Thoracic aorta (tissue), 2 donors: ENCODE measurements at regions not wholly inside any gene's neighbourhood (a gene's known extent, or its start where the extent isn't known, plus 50 kb on each side); places are given as distances from the start of the nearest gene placed in this dataset.

Source experiments
- ATAC-seq: fragments of 150-250 bp; one replicate; pipeline ENCODE4 v1.8.0; 2017; ENCODE audit warnings: low read depth; ENCODE audit not compliant: insufficient number of reproducible peaks, low FRiP score
- DNase-seq: peaks from one replicate; pipeline ENCODE4 v3.0.0-alpha.2; 2020; ENCODE audit warnings: low spot score
- H3K27ac ChIP-seq, 2 donors: fragments of 200-600 bp; sonication (generic); 1 replicate in 1 of 2; 2 replicates in 1 of 2; pipeline ENCODE4 v1.5.1; 2016; ENCODE audit warnings: mild to moderate bottlenecking in 2 of 2, moderate library complexity in 2 of 2
- H3K27me3 ChIP-seq: fragments of 200-600 bp; sonication (generic); replicated peaks from 2 replicates; pipeline ENCODE4 v1.6.0; 2016; ENCODE audit warnings: mild to moderate bottlenecking; ENCODE audit not compliant: insufficient read depth
- H3K36me3 ChIP-seq: fragments of 200-600 bp; sonication (generic); one replicate; pipeline ENCODE4 v1.5.1; 2016
- H3K4me1 ChIP-seq, 2 donors: fragments of 200-600 bp; sonication (generic); 1 replicate in 1 of 2; 2 replicates in 1 of 2; pipeline versions ENCODE4 v1.5.1 to v1.6.0; 2016; ENCODE audit warnings: low read depth in 2 of 2, mild to moderate bottlenecking in 1 of 2; ENCODE audit not compliant: control insufficient read depth in 1 of 2
- H3K4me3 ChIP-seq: fragments of 200-600 bp; sonication (generic); 2 replicates; pipeline ENCODE4 v1.5.1; 2016; ENCODE audit warnings: mild to moderate bottlenecking
- H3K9me3 ChIP-seq: fragments of 200-600 bp; sonication (generic); 2 replicates; pipeline ENCODE4 v1.5.1; 2016
- TF ChIP-seq, protein P1 (sequence below): fragments of 200-600 bp; sonication (generic); IDR thresholded peaks from one replicate; pipeline ENCODE4 v1.5.1; 2019; ENCODE audit warnings: antibody characterized with exemption

GRCh38 chr14:83300476-83301064 is 1766.9 kb upstream of the SEL1L start:
- no peaks in the 10 kb centered on the region for H3K27me3 ChIP-seq
- TF ChIP-seq, protein P1, sequence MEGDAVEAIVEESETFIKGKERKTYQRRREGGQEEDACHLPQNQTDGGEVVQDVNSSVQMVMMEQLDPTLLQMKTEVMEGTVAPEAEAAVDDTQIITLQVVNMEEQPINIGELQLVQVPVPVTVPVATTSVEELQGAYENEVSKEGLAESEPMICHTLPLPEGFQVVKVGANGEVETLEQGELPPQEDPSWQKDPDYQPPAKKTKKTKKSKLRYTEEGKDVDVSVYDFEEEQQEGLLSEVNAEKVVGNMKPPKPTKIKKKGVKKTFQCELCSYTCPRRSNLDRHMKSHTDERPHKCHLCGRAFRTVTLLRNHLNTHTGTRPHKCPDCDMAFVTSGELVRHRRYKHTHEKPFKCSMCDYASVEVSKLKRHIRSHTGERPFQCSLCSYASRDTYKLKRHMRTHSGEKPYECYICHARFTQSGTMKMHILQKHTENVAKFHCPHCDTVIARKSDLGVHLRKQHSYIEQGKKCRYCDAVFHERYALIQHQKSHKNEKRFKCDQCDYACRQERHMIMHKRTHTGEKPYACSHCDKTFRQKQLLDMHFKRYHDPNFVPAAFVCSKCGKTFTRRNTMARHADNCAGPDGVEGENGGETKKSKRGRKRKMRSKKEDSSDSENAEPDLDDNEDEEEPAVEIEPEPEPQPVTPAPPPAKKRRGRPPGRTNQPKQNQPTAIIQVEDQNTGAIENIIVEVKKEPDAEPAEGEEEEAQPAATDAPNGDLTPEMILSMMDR, result peak; percentile 76
- ATAC-seq (no peak), DNase-seq (no peak)
- no peak overlapping the region for H3K27ac ChIP-seq
- H3K4me1 ChIP-seq, result no peaks in the 10 kb centered on the region
- H3K4me3 ChIP-seq, result no peak overlapping the region
- H3K9me3 ChIP-seq, result no peaks in the 10 kb centered on the region
- no peaks in the 10 kb centered on the region for H3K36me3 ChIP-seq

DNA sequence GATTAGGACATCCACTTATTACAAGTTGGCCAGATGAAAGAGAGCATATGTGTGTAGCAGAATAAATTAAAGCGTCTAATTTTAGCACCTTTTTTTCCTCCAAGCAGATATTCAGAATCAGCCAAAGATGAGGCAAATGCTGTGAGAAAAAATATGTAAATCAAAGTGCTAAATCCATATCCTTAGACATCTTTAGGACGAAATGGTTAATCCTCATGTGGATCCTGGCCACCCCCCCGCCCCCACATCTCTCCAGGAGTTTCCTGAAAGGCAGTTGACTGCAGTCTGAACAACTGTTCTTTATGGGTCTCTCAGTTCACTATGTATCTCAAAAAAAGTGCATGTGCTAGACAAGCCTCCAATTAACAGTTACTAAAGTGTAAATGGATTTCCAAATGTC is 1768.1 kb upstream of the SEL1L start:
- TF ChIP-seq, protein P1, result no peak
- no peaks in the 10 kb centered on the region for H3K4me1 ChIP-seq

DNA sequence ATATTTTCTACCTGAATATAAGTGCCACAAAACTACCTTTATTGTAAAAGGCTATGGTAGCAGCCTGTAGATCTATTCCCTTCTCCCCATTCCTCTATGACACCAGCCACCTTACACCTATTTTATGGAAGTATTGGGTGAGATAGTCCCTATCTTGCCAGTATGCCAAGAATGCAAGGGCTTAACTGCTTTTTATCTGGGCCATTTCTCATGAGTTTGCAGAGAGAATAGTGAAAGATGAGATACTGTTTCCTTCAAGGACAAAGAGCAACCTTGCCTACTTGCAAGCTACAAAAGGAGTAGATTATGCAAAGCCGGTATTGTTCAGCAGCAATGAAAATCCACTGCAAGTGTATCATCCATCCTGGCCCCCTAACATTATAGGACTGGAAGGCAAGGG is 1775.6 kb upstream of the SEL1L start:
- Histone ChIP-seq H3K4me3 (no peak overlapping the region), H3K4me1 (no peaks in the 10 kb centered on the region), H3K27me3 (no peaks in the 10 kb centered on the region), H3K9me3 (no peaks in the 10 kb centered on the region), H3K27ac (no peak overlapping the region), H3K36me3 (no peaks in the 10 kb centered on the region)
- ATAC-seq (no peak), DNase-seq (no peak)
- TF ChIP-seq, protein P1, result no peak

More for the DNA sequence above, 1768.1 kb upstream of the SEL1L start:
- ATAC-seq (no peak), DNase-seq (no peak)
- H3K27me3 ChIP-seq, result no peaks in the 10 kb centered on the region
- no peak overlapping the region for H3K4me3 ChIP-seq
- no peaks in the 10 kb centered on the region for H3K9me3 ChIP-seq
- no peak overlapping the region for H3K27ac ChIP-seq
- H3K36me3 ChIP-seq, result no peaks in the 10 kb centered on the region

GRCh38 chr14:83309833-83310232 is 1776.2 kb upstream of the SEL1L start:
- DNase-seq (no peak), ATAC-seq (no peak)
- TF ChIP-seq, protein P1, result no peak
- Histone ChIP-seq H3K27ac (no peak overlapping the region), H3K36me3 (no peaks in the 10 kb centered on the region), H3K9me3 (no peaks in the 10 kb centered on the region), H3K4me3 (no peak overlapping the region), H3K4me1 (no peaks in the 10 kb centered on the region), H3K27me3 (no peaks in the 10 kb centered on the region)

DNA sequence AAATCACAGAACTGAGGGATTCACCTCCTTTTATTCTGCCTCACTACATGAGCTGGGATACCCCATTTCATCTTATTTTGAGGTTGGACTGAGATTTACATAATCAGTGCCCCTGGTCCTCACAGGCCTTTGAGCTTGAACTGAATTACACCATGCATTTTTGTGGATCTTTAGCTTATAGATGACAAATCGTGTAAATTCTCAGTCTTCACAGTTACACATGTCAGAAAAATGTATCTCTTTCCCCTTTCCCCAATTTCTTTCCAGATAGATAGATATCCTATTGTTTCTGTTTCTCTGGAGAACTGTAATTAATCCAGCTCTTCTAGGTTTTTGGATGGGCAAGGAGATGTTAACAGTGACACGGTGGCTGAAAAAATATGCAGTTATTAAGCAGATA is 1778.9 kb upstream of the SEL1L start:
- Histone ChIP-seq H3K4me3 (no peak overlapping the region), H3K4me1 (no peaks in the 10 kb centered on the region), H3K9me3 (no peaks in the 10 kb centered on the region), H3K36me3 (no peaks in the 10 kb centered on the region), H3K27me3 (no peaks in the 10 kb centered on the region), H3K27ac (no peak overlapping the region)
- DNase-seq, result no peak
- no peak for ATAC-seq
- TF ChIP-seq, protein P1, result no peak
